ENCODE measurements at regions not wholly inside any gene's neighbourhood (a gene's known extent, or its start where the extent isn't known, plus 50 kb on each side); places are given as distances from the start of the nearest gene placed in this dataset.
"Not testable (repeated sequence)": the region's sequence is repeated elsewhere in the genome, so short reads cannot be mapped to it uniquely, and the experiment has no call there.

DNA sequence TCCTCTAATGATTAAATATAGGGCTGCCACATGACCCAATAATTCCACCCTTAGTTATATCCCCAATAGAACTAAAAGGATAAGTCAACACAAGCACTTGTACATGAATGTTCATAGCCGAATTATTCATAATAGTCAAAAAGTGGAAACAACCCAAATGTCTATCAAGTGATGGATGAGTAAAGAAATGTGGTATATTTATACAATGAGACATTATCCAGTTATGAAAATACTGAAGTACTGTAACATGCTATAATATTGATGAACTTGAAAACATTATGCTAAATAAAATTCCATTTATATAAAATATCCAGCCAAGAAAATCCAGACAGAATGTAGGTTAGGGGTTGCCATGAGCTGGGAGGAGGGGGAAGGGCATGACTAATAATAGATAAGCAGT, 436.7 kb upstream of the AADAT start:
- no peak for DNase-seq

DNA sequence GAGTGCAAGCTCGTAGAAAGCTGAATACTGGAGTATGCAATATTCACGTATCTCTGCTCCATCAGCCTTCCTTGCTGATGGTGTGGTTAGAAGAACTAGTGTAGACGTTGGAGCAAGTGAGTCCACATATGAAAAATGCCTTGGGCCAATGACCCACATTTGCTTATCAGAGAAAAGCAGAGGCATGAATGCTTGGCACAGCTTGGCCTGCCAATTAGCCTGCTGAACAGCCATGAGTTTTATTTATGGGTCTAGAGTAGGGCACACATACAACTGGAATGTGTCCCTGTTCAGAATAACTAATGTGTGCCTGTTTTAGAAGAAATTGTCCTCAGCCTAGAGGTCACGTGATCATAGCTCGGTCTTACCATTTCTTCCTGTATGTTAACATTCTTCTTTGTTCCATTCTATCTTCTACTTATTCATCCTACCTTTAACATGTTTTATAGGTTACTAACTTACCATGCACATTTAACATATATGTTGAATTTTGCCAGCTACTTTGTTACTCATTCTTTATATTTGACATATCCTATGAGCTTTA, 432.7 kb upstream of the AADAT start:
- DNase-seq = no peak

DNA sequence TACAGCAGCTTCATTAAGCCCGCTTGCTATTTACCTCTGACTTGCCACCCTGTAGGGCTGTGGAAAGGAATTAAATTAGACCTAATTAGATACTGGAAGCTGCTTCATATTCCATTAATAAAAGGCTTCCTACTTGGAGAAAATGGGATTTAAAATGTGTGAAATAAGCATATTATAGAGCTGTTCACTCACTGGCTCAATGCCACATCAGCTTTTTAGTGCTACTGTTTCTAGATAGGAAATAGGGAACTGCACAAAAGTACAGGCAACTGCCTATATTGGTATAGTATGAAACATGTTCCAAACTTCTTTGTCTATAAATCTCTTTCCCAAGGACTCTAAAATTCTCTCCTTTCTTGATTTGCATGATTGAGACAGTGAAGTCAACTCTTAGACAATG, 407.9 kb upstream of the AADAT start:
- DNase-seq = no peak

DNA sequence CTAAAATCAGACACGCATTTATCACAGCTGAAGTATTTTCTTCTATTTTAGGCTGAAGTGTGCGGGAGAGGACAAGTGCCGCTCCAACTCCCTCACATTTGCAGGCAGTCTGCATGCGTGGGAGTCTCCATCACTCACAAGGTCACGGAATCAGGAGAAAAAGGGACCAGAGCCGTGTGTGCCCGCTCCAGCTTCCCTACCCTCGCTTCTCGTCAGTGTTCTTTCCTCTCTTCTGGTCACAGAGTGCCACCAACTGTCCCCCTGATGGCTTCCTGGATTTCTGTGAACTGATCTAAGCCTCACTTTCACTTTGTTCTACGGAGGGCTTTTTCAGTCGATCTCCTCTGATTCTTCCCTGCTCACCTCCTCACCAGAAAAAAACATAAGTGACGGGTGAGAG, 407.4 kb upstream of the AADAT start:
- no peak for DNase-seq

DNA sequence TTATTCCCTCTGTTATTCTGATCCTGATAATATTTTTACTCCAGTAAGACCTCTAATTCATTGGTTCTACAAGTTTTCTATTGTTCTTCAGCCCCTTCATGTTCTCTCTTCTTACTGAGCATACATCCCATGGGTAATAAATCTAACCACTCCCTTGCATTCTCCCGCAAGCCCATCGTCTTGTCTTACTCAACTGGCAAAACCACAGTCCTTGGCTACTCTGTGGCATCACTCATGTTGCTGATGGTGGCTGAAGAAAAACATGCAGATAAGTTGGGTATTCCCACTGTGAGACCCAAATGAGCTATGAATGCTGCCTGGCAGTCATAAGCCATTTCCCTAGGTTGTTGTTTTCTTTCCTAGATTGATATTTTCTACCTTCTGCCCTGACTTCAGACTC, 402.2 kb upstream of the AADAT start:
- no peak for DNase-seq

DNA sequence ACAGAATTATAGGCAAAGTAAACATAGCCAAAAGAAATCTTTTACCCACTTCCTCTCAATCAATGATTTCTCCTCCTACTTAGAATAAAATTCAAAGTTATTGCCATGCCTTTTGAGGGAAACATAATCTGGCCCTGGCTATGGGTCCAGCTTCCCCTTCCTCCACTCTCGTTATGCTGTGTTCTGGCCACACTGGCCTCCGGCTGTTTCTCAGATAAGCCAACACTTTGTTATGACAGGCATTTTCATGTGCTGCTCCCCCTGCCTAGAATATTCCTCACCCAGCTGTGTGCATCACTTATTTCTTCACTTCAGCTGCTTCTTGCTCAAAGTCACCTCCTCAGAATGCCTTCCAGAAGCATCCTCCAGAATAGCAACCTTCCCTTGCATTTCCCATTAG, 386.6 kb upstream of the AADAT start:
- DNase-seq = no peak

DNA sequence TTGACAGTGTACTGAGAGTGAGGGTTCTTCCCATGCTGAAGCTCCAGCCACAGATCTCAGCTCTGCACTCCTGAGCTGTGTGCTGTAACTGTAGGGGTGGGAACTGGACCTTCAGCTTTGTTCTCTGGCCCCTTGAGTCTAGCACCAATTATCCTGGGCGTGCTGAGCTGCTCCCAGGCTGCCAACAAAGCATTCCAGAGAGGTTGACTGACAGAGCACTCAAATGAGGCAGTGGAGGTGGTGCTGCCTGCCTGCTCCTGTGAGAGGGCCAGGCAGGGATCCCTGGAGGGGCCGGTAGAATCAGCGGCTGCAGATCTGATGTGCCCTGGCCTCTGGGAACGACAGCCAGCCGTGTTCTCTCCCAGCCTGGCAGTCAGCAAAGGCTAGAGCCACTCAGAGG, 375.7 kb upstream of the AADAT start:
- DNase-seq = no peak

DNA sequence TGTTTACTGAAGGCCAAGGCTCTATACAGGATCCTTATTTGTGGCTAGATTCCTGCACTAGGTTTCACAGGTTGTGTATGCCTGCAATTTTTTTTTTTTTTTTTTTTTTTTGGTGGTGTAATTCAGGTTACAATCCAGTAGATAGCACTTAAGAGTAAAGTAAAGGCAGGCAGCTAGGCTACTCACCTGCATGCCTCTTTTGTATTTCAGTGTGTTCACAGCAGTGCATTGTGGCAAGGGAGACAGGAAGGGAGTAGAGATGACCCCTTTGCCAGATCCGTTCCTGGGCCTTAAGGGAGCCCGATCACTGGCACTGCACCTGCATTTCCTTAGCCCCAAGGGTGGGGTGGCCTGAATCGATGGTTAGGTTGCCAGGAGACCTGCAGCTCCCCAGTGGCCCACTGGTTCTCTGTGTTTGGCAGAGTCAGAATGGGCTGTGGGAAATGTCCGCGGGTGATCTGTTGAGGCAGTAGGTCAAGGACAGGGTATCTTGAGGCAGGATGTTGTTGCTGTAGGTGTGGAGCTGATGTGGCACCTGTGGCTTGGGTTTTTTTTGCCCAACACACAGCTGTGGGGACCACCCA, 374.9 kb upstream of the AADAT start:
- no peak for DNase-seq

DNA sequence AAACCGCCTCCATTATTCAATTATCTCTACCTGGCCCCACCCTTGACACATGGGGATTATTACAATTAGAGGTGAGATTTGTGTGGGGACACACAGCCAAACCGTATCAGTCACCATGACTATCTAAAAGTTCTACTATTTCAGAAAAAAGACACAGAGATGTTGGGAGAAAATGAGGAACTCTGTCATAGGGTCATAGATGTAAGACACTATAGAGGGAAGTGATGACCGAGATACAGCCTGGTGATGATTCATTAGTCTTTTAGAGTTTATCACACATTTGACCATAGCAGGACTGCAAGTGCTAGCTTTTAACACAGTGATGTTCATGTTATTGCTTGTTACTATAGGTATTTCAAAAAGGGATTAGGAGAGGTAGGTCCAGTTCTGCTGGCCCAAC, 357.0 kb upstream of the AADAT start:
- DNase-seq = no peak

DNA sequence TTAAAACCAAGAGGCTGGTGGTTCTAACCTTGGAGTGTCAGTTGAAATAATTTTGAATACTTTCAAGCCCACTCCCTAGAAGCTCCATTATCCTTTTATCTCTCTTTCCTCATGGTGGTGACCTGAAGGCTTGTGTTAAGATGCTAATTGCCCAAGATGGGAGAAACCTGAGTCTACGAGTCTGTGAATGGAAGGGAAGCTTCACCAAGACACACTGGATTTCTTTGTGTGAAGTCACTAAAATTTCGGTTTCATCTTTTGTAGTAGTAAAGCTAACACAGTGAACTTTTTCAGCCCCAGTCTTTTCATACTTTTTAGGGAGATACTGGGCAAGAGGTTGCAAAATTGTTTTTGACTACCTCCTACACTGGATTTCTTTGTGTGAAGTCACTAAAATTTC, 351.4 kb upstream of the AADAT start:
- DNase-seq = not testable (repeated sequence)

DNA sequence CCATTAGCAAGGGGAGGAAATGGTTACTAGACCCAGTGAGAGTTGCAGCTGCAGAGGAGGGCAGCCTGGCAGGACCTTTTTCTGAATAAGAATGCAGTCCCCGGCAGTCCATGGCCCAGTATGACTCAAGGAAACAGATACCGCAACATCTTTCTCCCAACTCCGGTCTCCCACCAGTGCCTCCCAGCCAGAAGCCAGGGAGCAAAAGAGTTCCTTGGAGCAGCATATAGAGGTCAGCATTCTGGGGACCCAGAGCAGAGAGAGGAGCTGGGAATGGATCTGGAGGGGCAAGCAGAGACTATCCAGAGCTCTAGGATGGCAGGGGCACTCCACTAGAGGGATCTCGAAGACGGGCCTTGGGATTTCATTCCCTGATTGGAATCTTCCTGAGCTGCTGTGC, 339.2 kb upstream of the AADAT start:
- no peak for DNase-seq

DNA sequence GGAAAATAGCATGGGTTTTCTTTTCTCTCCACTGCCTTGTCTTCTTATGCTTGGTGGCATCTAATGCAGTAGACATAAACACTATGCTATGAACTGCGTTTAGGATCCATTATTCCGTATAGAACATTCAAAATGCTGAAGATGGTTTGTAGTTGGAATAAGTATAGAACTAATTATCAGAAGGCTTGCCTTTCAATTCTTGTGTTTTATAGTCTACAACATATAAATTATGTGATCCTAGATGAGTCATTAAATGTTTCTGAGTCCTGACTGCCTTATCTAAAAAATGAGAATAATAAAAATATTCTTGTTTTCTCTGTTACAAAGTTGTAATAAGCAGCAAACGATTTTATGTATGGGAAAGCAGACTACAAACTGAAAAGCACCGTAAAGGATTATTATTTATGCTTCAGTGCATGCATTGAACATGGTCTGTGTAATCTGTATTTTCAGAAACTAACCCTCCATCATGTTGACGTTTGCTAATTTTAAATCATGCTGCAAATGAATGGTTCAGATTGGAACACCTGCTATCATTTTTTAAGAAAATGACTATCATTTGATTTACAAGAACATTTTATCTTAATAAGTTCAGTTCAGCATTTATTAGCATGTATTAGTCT, 335.9 kb upstream of the AADAT start:
- DNase-seq = no peak

DNA sequence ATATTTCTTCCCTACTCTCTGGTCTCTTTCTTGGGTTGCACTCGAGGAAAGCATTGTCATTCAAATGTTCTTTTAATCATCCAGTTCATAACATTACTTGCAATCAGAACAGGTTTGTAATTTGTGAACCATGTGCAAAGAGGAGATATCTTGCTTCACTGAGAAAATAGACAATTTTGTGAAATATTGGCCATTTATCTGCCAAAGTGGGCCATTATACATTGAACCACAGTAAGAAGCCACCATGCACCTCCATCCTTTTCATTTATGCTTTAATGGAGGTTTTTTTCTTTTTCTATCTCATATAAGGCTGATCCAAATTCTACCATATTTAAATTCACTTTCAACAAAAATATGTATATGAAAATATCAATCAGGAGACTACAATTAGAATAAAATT, 335.3 kb upstream of the AADAT start:
- DNase-seq = no peak

DNA sequence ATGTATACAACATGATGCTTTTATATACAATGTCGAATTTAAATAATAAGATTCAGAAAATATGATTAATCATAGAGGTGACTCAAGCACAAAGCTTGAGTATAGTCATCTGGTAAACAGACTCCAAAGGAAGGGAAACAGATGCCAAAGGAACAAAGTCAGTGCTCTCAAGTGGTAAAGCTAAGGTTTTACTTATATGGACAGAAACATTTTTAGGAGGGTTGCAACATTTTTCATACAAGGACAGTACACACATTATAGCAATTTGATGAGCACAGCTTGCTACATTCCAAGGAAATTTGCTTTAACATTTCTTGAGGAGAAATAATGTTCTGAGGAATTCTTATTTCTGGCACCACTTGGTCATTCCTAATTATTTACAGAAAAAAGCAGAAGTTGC, 333.4 kb upstream of the AADAT start:
- DNase-seq = no peak

DNA sequence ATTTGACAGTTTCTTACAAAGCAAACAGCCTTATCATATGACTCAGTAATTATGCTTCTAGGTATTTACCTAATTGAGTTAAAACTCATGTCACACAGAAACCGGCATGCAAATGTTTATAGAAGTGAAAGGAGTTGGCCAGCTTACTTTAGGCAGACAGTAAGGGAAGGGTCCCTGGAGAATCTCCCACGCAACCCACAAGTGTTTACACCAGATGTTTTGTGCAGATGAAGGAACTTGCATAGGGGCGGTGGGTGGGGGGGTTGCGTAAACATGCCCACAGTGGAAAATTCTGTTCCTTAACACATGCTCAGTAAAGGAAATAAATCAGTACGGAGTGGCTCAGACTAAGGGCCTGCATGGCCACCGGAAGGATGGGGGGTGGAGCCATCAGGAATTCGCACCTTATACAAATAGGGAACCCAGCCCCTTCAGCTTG, 330.5 kb upstream of the AADAT start:
- no peak for DNase-seq

DNA sequence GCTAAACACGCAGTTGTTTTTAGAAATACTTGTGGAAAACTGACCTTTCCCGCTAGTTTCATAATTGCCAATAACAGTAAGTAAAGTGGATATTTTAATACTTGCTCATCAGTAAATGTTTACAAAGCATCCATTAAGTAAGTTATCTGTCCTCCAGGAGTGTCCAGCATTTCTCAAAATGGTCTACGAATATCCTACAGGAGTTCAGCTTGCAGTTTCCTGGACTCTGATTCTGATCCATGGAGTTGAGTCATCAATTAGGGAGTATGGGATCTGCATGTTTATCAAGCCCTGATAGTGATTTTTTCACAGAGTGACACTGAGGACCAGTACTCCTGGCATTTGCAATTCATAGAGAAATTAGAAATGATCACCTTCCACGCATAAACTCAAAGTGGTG, 325.2 kb upstream of the AADAT start:
- no peak for DNase-seq

DNA sequence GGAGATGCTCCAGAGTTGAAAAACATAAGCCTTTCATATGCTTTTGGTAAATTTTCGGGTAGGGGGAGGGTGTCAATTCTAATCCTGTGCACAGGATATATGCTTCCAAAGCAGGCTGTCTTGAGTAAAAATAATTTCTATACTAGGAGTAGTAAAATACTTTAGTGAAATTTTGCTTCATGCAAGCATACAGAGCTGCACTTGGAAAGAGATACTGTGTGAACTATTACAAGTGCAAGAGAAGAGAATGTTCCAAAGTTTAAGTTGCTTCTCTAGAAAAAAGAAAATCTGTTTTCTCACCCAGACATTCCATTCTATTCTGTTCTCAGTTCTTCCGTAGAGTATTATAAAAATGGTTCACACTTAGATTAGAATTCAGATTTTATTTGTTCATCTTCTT, 324.6 kb upstream of the AADAT start:
- DNase-seq = no peak

DNA sequence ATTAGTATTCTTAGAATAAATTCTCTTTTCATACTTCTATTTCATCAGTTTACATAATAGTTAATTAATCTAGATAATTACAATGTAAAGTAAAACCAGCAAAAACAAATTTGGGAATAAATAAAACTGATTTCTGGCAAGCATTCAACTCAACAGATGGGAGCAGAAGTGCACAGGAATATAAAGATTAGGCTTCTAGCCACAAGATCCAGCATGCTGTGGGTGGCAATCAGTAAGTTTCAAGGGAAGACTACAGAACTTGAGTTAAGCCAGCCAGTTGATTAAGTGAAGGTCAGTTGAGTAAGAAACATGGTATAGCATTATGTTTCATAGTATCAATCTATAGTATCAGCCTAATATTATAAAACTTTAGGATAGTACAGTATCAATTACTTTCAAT, 324.2 kb upstream of the AADAT start:
- DNase-seq = no peak

DNA sequence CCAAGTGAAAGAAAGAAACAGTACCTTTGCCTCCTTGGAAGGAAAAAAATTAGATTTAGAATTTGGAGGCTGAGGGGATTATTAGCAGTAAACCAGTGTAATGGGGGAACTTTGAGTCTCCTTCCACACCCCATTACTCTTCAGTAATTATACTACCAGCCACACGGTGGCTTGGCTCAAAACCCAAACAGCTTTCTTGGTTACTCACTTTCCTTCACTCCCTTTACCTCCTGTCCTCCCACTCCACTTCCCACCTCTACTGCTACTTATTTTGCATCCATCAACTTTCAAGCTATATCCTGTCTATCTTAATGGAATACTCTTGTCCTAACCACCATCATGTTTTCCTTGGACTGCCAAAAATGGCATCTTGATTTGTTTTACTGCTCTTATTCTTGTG, 310.6 kb upstream of the AADAT start:
- DNase-seq = no peak

DNA sequence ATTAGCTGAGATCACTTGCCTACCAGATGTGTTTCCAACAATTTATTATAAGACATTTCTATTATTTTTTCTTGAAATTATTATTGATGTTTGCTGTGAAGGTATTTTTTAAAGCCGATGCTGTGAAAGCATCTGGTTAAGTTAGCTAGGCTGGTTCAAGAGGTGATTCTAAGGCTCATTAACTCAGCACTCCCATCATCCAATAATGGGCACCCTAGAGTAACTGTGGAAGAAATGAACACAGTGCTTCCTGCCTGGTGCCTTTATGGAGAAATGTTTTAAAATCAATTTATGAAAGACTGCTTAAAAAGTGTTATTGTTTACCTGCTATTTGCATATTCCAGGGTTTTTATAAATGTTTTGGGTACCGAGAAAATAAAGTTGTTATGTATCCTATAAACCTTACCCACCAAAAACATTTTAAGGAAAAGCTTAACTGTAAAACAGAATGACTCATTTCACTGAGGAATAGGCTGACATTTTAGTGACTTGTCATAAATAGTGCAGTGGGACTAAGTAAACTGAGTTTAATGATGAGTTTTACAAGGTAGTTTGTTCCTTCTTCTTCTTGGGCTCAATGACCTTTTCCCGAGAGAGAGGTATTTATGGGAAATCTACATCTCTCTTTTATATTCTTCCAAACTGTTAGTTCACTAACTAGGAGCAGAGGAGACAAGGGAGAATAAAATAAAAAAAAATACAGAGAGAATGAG, 310.0 kb upstream of the AADAT start:
- no peak for DNase-seq

DNA sequence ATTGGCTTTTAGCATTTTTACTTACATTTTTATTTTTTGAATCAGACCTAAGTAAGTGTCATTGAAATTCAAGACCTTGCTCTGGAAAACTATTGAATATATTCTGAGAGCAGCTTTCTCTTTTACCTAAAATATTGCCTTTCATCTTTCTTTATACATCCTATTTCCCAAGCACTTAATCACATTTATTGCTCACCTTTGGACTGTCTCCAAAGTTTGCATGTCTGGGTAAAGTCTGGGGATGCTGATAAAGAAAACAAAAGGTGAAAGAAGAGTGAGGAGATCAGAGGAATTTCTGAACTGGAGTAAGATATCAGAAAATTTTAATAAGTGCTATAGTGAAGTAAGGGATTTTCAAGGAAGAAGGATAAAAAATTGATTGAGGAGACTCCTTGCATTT, 308.5 kb upstream of the AADAT start:
- DNase-seq = no peak

DNA sequence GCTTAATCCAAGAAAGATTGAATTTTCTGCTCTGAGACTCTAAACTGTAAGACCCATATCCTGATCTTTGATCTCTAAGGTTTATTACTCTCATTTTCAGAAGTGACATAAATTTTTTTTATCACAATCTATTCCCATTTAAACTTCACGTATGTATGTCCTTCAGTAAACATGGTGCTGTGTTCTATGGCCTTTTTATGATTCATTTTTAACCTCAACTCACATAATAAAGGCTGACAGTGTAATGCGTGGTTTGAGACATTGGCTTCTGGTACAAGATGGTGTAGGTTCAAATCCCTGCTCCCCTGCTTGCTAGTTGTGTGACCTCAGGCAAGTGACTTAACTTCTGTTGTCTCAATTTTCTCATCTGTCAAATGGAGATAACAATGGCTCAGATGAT, 306.0 kb upstream of the AADAT start:
- DNase-seq = no peak

DNA sequence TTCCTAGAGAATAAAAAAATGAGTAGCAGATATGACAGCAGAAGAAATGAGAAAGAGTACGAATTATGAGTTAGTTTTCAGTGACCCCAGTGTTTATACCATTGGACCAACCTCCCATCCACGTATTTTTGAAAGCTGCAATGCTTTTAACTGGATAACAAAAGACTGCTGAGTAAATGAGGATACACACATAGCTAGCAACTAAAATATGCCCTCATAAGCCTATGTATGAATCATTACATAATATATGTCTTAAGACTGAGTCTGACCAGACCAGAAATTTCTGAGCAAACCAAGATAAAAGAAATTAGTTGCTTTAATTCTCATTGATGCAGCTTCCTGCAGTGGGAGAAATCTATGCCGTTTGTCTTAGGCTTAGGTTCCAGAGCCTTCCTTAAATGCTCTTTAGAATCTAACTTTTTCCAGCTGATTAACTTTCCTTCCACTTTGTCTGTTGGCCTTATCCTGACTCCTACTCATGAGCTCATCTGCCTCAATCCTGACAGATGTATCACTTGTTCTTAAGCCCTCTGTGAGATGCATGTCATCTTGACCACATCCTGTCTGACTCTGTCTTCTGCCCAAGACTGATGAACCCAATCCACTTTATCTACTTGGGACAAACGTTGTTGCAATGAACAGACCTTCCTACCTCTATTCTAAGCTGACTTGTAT, 301.4 kb upstream of the AADAT start:
- DNase-seq = no peak

DNA sequence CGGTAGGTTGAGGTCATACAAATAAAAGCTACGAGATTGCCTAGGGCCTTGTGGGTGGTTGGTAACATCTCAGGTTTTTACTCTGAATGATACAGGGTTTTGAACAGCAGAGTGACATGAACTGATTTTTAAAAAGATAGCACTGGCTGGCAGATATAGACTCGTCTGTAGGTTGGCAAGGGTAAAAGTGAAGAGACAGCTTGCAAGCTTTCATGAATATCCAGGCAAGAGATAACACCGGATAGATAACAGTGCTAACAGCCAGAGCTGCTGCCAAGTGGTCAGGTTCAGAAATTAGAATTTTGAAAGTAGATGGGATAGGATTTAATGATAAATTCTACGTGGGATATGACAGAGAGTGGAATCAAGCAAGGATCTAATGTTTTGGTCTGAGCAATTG, 299.7 kb upstream of the AADAT start:
- DNase-seq = no peak
